T-helper 2 cell (primary cell): ENCODE measurements at regions not wholly inside any gene's neighbourhood (a gene's known extent, or its start where the extent isn't known, plus 50 kb on each side); places are given as distances from the start of the nearest gene placed in this dataset.
"Not testable (repeated sequence)": the region's sequence is repeated elsewhere in the genome, so short reads cannot be mapped to it uniquely, and the experiment has no call there.

Experiments used
- DNase-seq, 5 experiments: peaks; one replicate each; pipeline versions ENCODE4 v3.0.0 to v3.0.0-alpha.2; 2012 to 2022

DNA sequence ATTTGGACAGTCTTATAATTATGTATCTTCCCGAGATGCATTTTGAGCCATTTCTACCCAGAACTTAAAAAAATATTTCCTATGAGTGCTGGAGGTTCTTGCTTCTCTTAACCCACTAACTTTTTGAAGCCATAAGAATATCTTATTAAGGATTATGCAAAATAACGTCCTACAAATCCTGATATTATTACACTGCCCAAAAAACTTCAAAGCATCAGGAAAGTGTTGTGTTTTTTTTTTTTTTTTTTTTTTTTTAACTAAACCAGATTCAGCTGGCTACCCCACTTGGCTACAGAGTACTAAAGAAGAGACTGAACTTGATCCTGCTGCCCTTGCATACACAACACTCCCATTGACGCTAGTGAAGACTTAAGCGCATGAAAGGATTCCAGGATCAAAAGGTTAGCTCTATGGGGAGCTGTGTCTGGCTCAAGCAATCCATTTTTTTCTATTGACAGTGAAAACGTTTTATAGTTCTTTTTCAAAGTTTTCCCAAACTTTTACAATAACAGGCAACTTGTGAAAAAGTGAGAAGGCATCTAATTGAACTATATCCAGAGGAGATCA is 141.4 kb downstream of the KCNRG start:
- DNase-seq: no peak

DNA sequence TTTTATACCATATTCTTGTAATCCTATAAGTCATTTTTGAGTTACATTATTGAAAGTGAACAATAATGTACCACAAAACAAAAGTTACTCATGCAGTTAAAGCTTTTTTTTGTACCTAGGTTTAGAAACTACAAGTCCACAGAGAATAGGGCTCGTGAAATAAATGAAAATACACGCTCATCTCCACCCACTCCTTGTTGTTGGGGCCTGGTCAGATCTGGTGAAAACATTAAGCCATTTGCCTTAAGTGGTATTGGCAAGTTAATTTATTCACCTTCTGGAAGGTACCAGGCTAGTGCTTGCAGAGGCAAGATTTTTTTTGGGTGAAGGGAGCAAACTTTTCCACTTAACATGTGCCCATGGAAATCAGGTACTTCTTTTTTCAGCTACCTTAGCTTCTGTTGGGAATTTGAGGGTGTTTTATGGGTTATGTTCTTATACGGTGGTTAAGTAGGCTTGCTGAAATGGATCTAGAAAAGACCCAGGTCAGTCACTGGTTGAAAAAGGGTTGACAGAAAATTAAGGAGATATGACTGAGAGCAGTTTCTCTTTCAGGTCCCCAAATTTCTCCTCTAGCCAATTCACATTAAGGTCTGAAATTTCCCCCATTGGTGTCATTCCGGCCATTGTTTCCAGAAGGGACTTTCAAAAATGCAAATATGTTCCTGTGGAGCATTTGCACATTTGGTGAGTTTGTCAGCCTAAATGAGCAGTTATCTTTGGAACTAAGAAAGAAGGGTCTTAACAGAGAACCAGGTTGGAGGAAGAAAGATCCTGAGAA is 143.3 kb downstream of the KCNRG start:
- DNase-seq: no peak

DNA sequence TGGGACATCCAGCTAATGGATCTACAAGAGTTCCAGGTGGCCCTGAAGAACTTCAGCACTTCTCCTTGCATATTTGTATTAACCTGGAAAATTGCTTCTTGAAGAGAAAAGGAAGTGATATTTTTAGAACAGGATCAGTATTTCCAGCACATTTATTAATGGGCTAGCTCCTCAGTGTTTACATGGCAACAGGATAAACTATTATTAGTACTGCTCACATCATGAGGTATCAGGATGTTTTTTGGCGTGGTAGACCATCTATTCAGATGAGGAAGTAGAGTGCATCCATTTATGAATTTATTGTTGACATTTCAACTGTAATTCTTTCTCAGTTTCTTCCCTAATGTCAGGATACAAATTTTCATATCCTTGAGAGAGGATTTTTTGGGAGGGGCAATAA is 144.4 kb downstream of the KCNRG start:
- no peak for DNase-seq

DNA sequence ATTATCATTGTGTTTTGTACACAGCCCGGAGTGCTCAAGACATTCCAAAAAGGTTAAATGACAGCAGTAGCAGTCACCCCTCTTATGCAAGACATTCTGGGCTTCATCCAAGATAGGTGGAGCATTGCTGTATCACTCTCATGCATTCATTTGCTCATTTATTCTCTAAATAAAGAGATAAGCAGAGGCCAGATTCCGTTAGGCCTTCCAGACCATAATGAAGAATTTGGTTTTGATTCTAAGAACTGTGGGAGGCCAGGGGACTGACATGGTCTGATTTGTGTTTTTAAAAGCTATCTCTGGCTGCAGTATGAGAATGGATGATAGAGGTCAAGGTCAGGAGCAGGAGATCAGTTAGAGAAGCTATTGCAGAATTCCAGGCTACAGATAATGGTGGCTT is 145.8 kb downstream of the KCNRG start:
- no peak for DNase-seq

DNA sequence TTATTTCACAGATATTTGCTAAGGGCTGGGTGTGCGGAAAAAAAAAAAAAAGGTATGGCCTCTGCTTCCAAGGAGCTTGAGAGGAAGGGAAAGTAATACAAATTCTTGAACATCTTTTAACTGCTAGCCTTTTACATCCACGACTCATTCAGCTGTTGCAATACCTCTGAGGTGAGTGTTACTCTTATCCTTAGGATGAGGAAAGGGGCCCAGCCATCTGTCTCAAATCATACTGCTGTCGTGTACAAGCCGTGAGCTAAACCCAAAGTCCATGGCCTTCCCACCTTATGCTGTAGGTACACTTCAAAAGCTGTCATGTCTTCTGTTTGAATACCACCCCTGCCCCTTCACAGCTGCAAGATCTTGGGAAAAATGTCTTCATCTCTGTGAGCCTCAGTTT is 146.8 kb downstream of the KCNRG start:
- DNase-seq: no peak

DNA sequence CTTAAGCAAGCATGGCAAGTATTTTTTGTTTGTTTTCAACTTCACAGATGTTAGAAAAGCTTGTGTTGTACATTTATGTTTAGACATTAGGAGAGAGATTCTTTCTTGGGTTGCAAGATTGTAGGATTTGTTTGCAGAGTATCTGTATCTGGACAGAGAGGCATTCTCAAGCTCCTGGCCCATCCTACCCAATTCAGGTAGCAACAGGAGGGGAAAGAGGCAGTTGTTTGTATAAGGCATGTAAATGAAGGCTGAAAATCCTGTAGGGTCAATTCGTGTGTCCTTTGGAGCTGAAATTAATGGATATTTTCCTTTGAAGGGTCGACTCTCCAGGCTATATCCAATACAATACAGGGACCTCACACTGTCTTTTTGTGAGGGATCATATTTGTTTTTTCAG is 147.3 kb downstream of the KCNRG start:
- DNase-seq: no peak

DNA sequence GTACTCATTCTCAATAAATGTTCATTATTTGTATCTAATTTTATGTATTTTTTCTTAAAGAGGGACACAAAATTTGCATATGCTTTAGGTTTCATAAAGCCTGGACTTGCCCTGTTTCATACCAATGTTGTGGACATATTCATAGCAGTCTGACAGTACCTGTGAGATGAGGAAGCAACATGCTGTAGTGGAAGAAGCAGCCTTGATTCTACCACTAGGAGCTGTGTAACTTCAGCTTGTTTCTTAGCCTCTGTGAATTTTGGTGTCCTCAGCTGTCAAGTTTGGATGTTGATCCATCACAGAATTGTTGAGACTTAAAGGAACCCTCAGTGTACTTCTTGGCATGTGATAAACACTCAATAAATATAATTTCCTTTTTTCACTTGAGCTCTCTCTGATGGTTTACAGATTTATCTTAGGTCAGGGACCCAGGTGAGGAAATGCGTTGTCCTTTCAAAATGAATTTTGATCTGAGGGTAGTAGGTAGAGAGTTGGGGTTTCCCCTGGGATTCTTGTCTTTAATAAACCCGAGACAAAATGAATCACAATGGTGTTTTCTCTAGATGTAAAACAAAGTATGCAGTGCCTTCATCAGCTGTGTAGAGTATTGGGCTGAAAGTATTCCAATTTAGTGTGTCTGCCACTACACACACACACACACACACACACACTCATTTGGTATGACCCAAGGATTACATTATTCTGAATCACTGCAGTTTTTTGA is 152.1 kb downstream of the KCNRG start:
- DNase-seq: peak in 1 of 5 experiments; percentile 7

DNA sequence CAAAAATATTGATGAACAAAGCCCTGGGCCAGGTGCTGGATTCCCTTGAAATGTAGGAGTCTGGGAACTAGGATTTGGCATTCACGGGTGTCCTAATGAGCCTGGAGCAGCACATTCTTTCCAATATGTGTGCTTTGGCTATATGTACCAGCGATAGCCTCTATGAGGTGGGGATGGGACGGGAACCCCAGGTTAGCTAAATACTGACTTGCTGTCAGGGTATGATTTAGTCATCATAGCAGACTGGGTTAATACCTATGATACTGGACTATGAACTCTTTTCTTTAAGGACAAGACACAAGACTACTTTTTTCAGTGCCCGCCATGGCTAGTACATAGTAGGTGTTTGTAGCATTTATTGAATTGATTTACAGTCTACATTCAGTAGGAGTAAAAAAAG is 152.7 kb downstream of the KCNRG start:
- DNase-seq: no peak

GRCh38 chr13:50168786-50169185 is 153.5 kb downstream of the KCNRG start:
- no peak for DNase-seq

- no peak for DNase-seq
These were observed 155.3 kb downstream of the KCNRG start for GRCh38 chr13:50170447-50171037.

GRCh38 chr13:50171590-50172282 is 156.5 kb downstream of the KCNRG start:
- DNase-seq: no peak

- not testable (repeated sequence) for DNase-seq
These were observed 157.8 kb downstream of the KCNRG start for GRCh38 chr13:50173045-50173444.

DNA sequence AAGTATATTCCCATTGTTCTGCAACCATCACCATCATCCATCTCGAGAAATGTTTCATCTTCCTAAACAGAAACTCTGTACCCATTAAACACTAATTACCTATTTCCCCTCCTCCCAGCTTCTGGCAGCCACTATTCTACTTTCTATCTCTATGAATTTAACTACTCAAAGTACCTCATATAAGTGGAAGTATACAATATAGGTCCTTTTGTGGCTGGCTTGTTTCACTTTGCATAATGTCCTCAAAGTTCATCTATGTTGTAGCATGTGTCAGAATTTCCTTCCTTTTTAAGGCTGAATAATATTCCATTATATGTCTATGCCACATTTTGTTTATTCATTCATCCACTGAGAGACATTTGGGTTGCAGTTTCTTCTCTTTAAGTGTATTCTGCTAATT is 159.4 kb downstream of the KCNRG start:
- DNase-seq: no peak

DNA sequence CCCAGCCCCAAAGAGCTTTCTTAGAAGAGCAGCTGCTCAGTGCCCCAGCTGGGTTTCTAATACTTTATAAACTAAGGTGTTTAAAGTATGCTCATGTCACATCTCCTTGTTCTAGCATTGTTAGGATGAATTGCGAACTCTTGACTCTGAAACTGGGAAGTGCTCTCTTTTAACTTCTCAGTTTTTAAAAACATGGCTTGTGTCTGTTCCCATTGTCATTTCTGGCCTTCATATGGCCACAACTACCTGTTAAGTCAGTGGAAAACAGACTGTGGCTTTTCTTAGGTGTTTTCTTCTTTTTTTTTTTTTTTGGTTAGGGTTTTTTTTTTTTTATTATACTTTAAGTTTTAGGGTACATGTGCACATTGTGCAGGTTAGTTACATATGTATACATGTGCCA is 164.7 kb downstream of the KCNRG start:
- no peak for DNase-seq

- DNase-seq: not testable (repeated sequence)
These were observed 170.8 kb downstream of the KCNRG start for GRCh38 chr13:50185769-50186763.

DNA sequence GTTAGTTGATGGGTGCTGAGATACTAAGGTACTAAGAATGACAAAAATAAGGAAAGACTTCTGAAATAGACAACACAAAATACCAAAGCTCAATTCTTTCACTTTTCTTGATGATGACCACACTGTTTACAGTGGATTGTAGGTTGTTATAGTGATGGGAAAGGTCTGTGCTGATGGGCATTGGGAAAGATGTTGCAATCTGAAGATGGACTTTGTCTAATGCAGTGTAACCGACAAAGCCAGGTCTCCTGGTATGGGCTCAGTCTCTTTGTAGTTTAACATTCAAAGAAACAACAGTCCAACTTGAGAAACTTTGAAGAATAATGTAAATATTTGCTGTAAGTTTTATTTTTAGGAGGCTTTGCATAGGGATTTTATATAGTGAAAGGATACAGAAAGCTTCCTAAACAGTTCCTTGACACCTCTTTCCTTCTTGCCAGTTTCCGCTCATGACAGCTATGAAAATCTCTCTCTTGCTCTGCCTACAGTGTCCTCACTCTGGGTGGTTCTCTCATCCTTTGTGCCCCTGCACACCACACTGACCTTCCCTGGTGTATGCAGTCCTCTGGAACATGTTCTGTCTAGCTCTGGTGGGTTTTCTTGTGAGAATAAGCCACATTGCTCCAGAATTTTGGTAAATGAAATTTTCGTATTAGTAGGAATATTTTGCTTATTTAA is 172.2 kb downstream of the KCNRG start:
- DNase-seq: no peak

DNA sequence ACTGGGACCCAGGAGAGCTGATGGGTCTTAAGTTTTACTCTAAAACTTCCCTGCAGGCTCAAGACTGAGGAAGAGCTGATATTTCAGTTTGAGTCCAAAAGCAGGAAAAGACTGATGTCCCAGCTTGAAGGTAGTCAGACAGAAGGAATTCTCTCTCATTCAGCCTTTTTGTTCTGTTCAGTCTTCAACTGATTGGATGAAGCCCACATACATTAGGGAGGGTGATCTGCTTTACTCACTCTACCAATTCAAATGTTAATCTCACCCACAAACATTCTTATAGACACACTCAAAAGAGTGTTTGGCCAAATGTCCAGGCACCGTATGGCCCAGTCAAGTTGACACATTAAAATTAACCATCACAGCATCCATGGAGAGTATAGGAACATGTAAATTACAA is 173.5 kb downstream of the KCNRG start:
- no peak for DNase-seq

DNA sequence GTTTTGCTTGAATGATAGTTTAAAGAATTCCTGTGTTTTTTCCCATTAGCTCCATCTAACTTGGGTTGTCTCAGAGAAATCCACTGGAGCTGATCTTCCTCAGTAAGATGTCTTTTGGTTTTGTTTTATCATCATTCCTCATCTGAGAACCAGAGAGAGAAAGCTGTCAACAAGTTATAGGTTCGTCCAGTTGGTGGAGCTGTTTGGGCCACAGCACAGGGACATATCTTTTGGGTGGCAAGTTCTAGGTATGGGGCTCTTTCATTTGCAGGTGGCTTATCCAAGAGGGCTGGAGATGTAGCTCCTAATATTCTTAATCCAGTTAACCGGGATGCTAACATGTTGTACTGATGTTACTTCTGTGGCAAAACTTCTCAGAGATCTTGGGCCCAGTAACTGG is 174.2 kb downstream of the KCNRG start:
- peak in 1 of 5 experiments; percentile 17 for DNase-seq

DNA sequence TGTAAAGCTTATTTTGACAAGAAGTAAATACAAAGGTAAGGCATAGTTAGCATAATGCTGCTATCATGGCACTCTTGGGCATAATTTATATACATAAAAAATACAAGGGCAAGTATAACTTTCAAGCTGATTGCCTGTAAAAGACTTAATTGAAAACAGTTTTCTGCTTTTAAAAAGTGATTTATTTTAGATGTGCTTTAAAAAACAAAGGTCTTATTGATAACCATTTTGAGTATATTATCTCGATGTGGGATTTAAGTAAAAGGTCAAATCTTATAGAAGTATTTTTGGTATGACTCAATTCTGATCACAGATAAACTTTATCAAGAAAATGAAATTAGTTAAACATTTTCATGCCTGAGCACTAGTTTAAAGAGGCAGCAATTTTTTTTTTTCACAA is 175.8 kb downstream of the KCNRG start:
- peak in 1 of 5 experiments; percentile 11 for DNase-seq

DNA sequence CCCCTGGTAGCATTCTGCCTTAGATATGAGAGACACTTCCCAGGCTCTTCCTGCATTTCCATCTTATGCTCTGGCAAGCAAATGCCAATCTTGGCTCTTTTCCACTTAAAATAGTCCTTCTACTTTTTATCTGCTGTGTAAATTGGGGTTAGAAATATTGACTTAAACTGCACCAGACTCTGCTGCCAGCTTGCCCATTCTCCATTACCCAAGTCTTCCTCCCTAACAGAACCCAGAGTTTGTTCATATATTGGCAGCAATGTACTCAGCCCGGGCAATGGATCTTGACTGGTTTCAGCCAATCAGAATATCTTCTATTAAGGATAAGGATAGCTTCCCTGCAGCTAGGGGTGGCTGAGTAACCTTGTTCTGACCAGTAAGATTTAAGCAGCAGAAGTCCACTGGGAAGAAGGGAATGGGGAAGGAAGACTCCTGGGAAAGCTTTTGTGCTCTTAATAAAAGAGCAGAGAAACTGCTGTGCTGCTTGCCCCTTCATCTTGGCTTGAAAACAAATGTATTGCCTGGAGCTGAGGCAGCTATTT is 177.1 kb downstream of the KCNRG start:
- DNase-seq: no peak

GRCh38 chr13:50195045-50195444 is 179.8 kb downstream of the KCNRG start:
- no peak for DNase-seq
